OCI-LY7 (cell line): ENCODE measurements at regions not wholly inside any gene's neighbourhood (a gene's known extent, or its start where the extent isn't known, plus 50 kb on each side); places are given as distances from the start of the nearest gene placed in this dataset.

Source experiments
- EZH2phosphoT487 ChIP-seq: fragments of 200-600 bp; sonication (generic); IDR thresholded peaks from 2 replicates; pipeline ENCODE4 v1.6.1; 2018; ENCODE audit warnings: low read depth, borderline replicate concordance, mild to moderate bottlenecking, mixed run types, antibody characterized with exemption, low read length, moderate library complexity, mixed read lengths
- TF ChIP-seq, protein P1 (sequence below): fragments of 200-600 bp; sonication (generic); conservative IDR thresholded peaks from 2 replicates; pipeline ENCODE4 v1.5.1; 2014; ENCODE audit warnings: mild to moderate bottlenecking, antibody characterized with exemption, low read length, moderate library complexity, mixed read lengths

DNA sequence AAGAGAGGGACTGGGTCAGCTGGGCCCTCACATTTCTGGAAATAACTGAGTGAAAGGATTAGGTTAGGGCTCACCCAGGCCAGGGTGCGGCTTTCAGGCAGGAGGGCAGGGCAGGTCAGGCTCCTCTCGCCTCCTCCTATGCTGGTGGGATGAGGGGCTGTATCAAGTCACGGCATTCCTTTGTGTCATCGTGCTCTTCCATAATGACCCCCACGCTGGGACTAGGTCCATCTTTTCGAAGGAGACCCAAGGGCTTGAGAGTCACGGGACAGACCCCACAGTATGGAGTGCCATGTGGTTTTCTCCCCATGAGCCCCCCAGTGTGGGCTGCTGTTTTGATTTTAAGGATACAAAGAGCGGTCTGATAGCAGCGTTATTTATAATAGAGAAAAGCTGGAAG is 137.8 kb upstream of the COPS8 start:
- TF ChIP-seq EZH2phosphoT487, result no peak
- TF ChIP-seq, protein P1, sequence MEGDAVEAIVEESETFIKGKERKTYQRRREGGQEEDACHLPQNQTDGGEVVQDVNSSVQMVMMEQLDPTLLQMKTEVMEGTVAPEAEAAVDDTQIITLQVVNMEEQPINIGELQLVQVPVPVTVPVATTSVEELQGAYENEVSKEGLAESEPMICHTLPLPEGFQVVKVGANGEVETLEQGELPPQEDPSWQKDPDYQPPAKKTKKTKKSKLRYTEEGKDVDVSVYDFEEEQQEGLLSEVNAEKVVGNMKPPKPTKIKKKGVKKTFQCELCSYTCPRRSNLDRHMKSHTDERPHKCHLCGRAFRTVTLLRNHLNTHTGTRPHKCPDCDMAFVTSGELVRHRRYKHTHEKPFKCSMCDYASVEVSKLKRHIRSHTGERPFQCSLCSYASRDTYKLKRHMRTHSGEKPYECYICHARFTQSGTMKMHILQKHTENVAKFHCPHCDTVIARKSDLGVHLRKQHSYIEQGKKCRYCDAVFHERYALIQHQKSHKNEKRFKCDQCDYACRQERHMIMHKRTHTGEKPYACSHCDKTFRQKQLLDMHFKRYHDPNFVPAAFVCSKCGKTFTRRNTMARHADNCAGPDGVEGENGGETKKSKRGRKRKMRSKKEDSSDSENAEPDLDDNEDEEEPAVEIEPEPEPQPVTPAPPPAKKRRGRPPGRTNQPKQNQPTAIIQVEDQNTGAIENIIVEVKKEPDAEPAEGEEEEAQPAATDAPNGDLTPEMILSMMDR, result no peak
